Lower lobe of right lung (tissue), 2 donors: ENCODE measurements at regions not wholly inside any gene's neighbourhood (a gene's known extent, or its start where the extent isn't known, plus 50 kb on each side); places are given as distances from the start of the nearest gene placed in this dataset.

Experiments
- ATAC-seq, 2 donors: fragments of 200-7000 bp; cut with Tn5 transposase; one replicate each; pipeline ENCODE4 v1.9.1; 2020 to 2022; ENCODE audit warnings: mild to moderate bottlenecking in 2 of 2, moderate library complexity in 2 of 2
- DNase-seq: peaks from one replicate; pipeline ENCODE4 v3.0.0-alpha.2; 2020
- H3K27ac ChIP-seq: fragments of 200-600 bp; one replicate; pipeline ENCODE4 v1.8.0; 2022
- H3K27me3 ChIP-seq: fragments of 200-600 bp; one replicate; pipeline ENCODE4 v1.8.0; 2022; ENCODE audit warnings: low read depth
- H3K36me3 ChIP-seq: fragments of 200-600 bp; one replicate; pipeline ENCODE4 v1.8.0; 2022; ENCODE audit warnings: mild to moderate bottlenecking
- H3K4me1 ChIP-seq: fragments of 200-600 bp; one replicate; pipeline ENCODE4 v1.8.0; 2022
- H3K4me3 ChIP-seq: fragments of 200-600 bp; one replicate; pipeline ENCODE4 v1.8.0; 2022; ENCODE audit warnings: mild to moderate bottlenecking
- H3K9me3 ChIP-seq: fragments of 200-600 bp; one replicate; pipeline ENCODE4 v1.8.0; 2022
- CTCF ChIP-seq: fragments of 200-600 bp; IDR thresholded peaks from one replicate; pipeline ENCODE4 v1.8.0; 2022; ENCODE audit warnings: antibody characterized with exemption, mild to moderate bottlenecking
- intact Hi-C: fragments of 100-400 bp; cut with DNase I; formaldehyde crosslinking; loops from one replicate; pipeline ENCODE4 v1.11.0; 2022
- donor health status: DM: no; HTN: yes; CAD: no; lungs with severe emphysema.

- no peaks in the 10 kb centered on the region for H3K4me1 ChIP-seq
- H3K27me3 ChIP-seq: no peaks in the 10 kb centered on the region
- H3K9me3 ChIP-seq: no peaks in the 10 kb centered on the region
- H3K36me3 ChIP-seq: no peaks in the 10 kb centered on the region
- ATAC-seq: no peak
- no peak for DNase-seq
- TF ChIP-seq CTCF: no peak
- H3K4me3 ChIP-seq: no peak overlapping the region
- no peak overlapping the region for H3K27ac ChIP-seq
- intact Hi-C loops: no loop called here
Observed at GRCh38 chr19:13644645-13645044, 119.7 kb upstream of the MRI1 start.

GRCh38 chr19:13640611-13641010, 123.7 kb upstream of the MRI1 start:
- H3K27me3 ChIP-seq: peaks cover 4% of the 10 kb centered on the region
- H3K36me3 ChIP-seq: no peaks in the 10 kb centered on the region
- intact Hi-C loops: no loop called here
- no peaks in the 10 kb centered on the region for H3K9me3 ChIP-seq
- no peaks in the 10 kb centered on the region for H3K4me1 ChIP-seq
- DNase-seq (no peak), ATAC-seq (no peak)
- H3K4me3 ChIP-seq: no peak overlapping the region
- no peak overlapping the region for H3K27ac ChIP-seq
- no peak for TF ChIP-seq CTCF

- H3K27me3 ChIP-seq: peaks cover 4% of the 10 kb centered on the region
- H3K4me1 ChIP-seq: no peaks in the 10 kb centered on the region
- H3K9me3 ChIP-seq: no peaks in the 10 kb centered on the region
- H3K4me3 ChIP-seq: no peak overlapping the region
- no peak overlapping the region for H3K27ac ChIP-seq
- DNase-seq (no peak), ATAC-seq (no peak)
- no peaks in the 10 kb centered on the region for H3K36me3 ChIP-seq
- intact Hi-C loops: no loop called here
- no peak for TF ChIP-seq CTCF
Observed at GRCh38 chr19:13639342-13639929, 124.9 kb upstream of the MRI1 start.

- Histone ChIP-seq H3K27me3 (peaks cover 4% of the 10 kb centered on the region), H3K36me3 (no peaks in the 10 kb centered on the region), H3K27ac (no peak overlapping the region), H3K4me1 (no peaks in the 10 kb centered on the region), H3K4me3 (no peak overlapping the region), H3K9me3 (no peaks in the 10 kb centered on the region)
- intact Hi-C loops: no loop called here
- no peak for ATAC-seq
- DNase-seq: no peak
- TF ChIP-seq CTCF: no peak
Observed at GRCh38 chr19:13637664-13638063, 126.7 kb upstream of the MRI1 start.

GRCh38 chr19:13634658-13635057, 128.4 kb upstream of the CACNA1A start:
- no peak for DNase-seq
- intact Hi-C loops: no loop called here
- no peak for ATAC-seq

More at GRCh38 chr19:13634658-13635057, 128.4 kb upstream of the CACNA1A start:
- Histone ChIP-seq H3K4me1 (no peaks in the 10 kb centered on the region), H3K27ac (no peak overlapping the region), H3K9me3 (no peaks in the 10 kb centered on the region), H3K4me3 (no peak overlapping the region), H3K36me3 (no peaks in the 10 kb centered on the region), H3K27me3 (peaks cover 9% of the 10 kb centered on the region)
- TF ChIP-seq CTCF: no peak
